DND-41 (cell line): ENCODE measurements at regions not wholly inside any gene's neighbourhood (a gene's known extent, or its start where the extent isn't known, plus 50 kb on each side); places are given as distances from the start of the nearest gene placed in this dataset.

Source experiments
- ATAC-seq: fragments of 200-7000 bp; cut with Tn5 transposase; 3 replicates; pipeline ENCODE4 v1.9.1; 2021; ENCODE audit warnings: low read depth; ENCODE audit not compliant: insufficient read depth
- DNase-seq: peaks from one replicate; pipeline ENCODE4 v3.0.0-alpha.2; 2020
- H2AFZ ChIP-seq: 2 replicates; pipeline ENCODE4 v1.6.0; 2012; ENCODE audit warnings: low read depth, low read length
- H3K27ac ChIP-seq: 2 replicates; pipeline ENCODE4 v1.5.1; 2012; ENCODE audit warnings: low read length, inconsistent platforms
- H3K27me3 ChIP-seq: fragments of 200-600 bp; sonication (generic); 2 replicates; pipeline ENCODE4 v1.6.0; 2012; ENCODE audit warnings: low read length, mild to moderate bottlenecking, inconsistent platforms; ENCODE audit not compliant: insufficient read depth, poor library complexity
- H3K36me3 ChIP-seq: 2 replicates; pipeline ENCODE4 v1.5.1; 2012; ENCODE audit warnings: low read length, inconsistent platforms; ENCODE audit not compliant: insufficient read depth
- H3K4me1 ChIP-seq: 2 replicates; pipeline ENCODE4 v1.5.1; 2012; ENCODE audit warnings: mild to moderate bottlenecking, low read length; ENCODE audit not compliant: insufficient read depth
- H3K4me2 ChIP-seq: 2 replicates; pipeline ENCODE4 v1.6.0; 2012; ENCODE audit warnings: mild to moderate bottlenecking, moderate library complexity, low read length, inconsistent platforms; ENCODE audit not compliant: insufficient read depth
- H3K4me3 ChIP-seq, 2 experiments: fragments of 200-600 bp in 1 of 2; shearing (Covaris generic) in 1 of 2; 2 replicates each; pipeline ENCODE4 v1.5.1; 2012 to 2016; ENCODE audit warnings: inconsistent platforms in 2 of 2, low read length in 2 of 2, mild to moderate bottlenecking in 2 of 2, low read depth in 1 of 2, moderate library complexity in 1 of 2
- H3K79me2 ChIP-seq: 2 replicates; pipeline ENCODE4 v1.6.0; 2012; ENCODE audit warnings: low read length, inconsistent platforms; ENCODE audit not compliant: insufficient read depth
- H3K9ac ChIP-seq: 2 replicates; pipeline ENCODE4 v1.6.0; 2012; ENCODE audit warnings: low read depth, mild to moderate bottlenecking, inconsistent platforms, low read length, moderate library complexity
- H3K9me3 ChIP-seq: 2 replicates; pipeline ENCODE4 v1.5.1; 2012; ENCODE audit warnings: low read length, moderate library complexity, mild to moderate bottlenecking, inconsistent platforms; ENCODE audit not compliant: insufficient read depth, severe bottlenecking
- H4K20me1 ChIP-seq: 2 replicates; pipeline ENCODE4 v1.6.0; 2012; ENCODE audit warnings: low read length; ENCODE audit not compliant: insufficient read depth
- EZH2 ChIP-seq: IDR thresholded peaks from 3 replicates; pipeline ENCODE4 v1.6.1; 2012; ENCODE audit warnings: borderline replicate concordance, low read depth, mild to moderate bottlenecking, moderate library complexity, low read length, inconsistent platforms; ENCODE audit not compliant: severe bottlenecking
- TF ChIP-seq, protein P1 (sequence below): IDR thresholded peaks from 2 replicates; pipeline ENCODE4 v1.5.1; 2012; ENCODE audit warnings: borderline replicate concordance, low read length, moderate library complexity, mild to moderate bottlenecking; ENCODE audit not compliant: poor library complexity, severe bottlenecking; ENCODE audit errors: extremely low read depth

DNA sequence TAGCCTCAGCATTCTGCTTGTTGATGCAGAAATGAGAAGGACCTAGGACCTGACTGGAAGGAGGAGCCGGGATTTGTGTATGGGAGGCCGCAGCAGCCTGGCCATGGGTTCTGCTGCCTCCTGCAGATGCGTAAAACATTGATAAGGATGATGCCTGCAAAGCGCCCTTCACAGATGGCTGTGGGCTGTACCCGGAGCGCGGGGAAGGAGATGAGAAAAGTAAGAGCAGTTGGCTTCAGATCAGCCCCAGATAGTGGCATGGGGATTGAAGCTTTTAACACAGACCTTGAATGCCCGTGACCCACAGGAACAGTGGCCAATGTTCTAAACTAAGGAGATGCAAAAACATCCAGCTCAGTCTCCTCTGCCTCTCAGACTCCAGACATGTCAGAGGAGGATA lies 136.4 kb upstream of the KCNG1 start:
- H3K9ac ChIP-seq = no peak overlapping the region

DNA sequence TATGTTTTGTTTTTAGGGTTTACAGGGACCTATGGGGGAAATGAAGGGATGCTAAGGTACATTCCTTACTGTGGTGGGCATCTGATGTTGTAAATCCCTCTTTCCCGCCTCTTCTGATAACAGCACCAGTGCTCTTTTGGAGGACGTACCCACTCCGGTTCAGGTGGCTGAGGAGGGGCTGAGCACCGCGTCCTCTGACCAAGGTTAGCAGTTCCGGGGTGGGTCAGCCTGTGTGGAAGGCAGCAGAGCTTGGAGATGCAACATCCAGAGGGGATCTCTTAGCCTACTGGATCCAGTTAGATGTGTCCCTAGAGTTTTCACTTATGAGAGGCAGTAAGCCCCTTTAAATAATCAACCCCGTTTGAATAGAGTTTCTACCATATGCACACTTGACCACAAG lies 135.3 kb upstream of the KCNG1 start:
- no peak overlapping the region for H2AFZ ChIP-seq
- no peak for ATAC-seq
- no peaks in the 10 kb centered on the region for H3K9me3 ChIP-seq
- TF ChIP-seq, protein P1, sequence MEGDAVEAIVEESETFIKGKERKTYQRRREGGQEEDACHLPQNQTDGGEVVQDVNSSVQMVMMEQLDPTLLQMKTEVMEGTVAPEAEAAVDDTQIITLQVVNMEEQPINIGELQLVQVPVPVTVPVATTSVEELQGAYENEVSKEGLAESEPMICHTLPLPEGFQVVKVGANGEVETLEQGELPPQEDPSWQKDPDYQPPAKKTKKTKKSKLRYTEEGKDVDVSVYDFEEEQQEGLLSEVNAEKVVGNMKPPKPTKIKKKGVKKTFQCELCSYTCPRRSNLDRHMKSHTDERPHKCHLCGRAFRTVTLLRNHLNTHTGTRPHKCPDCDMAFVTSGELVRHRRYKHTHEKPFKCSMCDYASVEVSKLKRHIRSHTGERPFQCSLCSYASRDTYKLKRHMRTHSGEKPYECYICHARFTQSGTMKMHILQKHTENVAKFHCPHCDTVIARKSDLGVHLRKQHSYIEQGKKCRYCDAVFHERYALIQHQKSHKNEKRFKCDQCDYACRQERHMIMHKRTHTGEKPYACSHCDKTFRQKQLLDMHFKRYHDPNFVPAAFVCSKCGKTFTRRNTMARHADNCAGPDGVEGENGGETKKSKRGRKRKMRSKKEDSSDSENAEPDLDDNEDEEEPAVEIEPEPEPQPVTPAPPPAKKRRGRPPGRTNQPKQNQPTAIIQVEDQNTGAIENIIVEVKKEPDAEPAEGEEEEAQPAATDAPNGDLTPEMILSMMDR = no peak
- no peak for TF ChIP-seq EZH2
- H3K36me3 ChIP-seq = no peaks in the 10 kb centered on the region
- no peak overlapping the region for H3K4me3 ChIP-seq
- H3K27me3 ChIP-seq = peaks cover 39% of the 10 kb centered on the region
- no peaks in the 10 kb centered on the region for H4K20me1 ChIP-seq
- no peaks in the 10 kb centered on the region for H3K4me1 ChIP-seq
- no peak for DNase-seq
- H3K79me2 ChIP-seq = no peaks in the 10 kb centered on the region
- no peak overlapping the region for H3K9ac ChIP-seq
- H3K27ac ChIP-seq = no peak overlapping the region
- H3K4me2 ChIP-seq = no peak overlapping the region

More for the DNA sequence above, 136.4 kb upstream of the KCNG1 start:
- no peaks in the 10 kb centered on the region for H3K79me2 ChIP-seq
- TF ChIP-seq EZH2 = no peak
- TF ChIP-seq, protein P1 = no peak
- ATAC-seq (no peak), DNase-seq (no peak)
- H3K27ac ChIP-seq = no peak overlapping the region
- H3K4me1 ChIP-seq = no peaks in the 10 kb centered on the region
- no peak overlapping the region for H3K4me2 ChIP-seq
- H4K20me1 ChIP-seq = no peaks in the 10 kb centered on the region
- H3K4me3 ChIP-seq = no peak overlapping the region
- H2AFZ ChIP-seq = no peak overlapping the region
- no peaks in the 10 kb centered on the region for H3K9me3 ChIP-seq
- H3K36me3 ChIP-seq = no peaks in the 10 kb centered on the region
- H3K27me3 ChIP-seq = peaks cover 33% of the 10 kb centered on the region

DNA sequence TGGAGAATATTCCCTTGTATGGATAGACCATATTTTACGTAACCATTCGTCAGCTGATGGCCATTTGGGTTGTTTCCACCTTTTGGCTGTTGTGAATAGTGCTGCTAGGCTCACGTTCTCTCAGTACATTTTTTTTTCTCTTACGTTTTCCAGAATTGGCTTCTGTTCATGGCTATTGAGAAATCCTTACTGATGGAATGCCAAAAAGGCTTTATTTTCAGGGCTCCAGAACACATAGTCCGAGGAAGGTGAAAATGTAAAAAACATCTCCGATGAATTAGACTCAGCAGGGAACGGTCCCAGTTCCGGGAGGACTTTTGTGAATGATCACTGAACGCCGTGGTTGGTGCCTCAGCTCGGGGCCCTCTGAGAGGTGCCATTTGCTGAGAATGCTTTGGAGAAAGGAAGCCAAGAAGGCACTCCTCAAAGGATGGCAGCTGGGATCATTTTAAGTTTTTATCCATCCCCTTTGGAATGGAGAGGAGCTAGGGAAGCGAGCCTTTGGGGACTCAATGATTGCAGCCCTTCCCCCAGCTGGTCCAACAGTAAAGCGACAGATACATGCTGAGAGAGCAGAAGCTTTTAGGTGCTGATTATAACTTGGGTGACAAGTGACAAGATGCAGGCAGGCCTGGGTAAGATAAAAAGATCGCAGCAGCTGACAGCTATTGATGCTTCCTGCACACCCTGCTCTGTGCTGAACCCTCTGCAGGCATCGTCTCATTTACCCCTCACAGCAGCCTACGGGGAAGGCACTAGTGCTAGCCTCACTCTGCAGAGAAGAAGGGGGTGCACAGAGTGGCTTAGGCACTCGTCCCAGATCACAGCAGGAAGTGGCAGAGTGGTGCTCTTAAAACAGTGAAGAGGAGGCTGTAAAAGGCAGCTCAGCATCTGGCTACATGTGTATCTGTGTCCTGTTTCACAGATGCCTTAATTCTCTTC lies 133.4 kb upstream of the KCNG1 start:
- TF ChIP-seq, protein P1 = no peak
- TF ChIP-seq EZH2 = no peak
- Histone ChIP-seq H3K4me3 (no peak overlapping the region), H3K27me3 (peaks cover 42% of the 10 kb centered on the region), H2AFZ (no peak overlapping the region), H4K20me1 (no peaks in the 10 kb centered on the region), H3K27ac (no peak overlapping the region), H3K4me2 (no peak overlapping the region), H3K9ac (no peak overlapping the region), H3K9me3 (no peaks in the 10 kb centered on the region), H3K4me1 (no peaks in the 10 kb centered on the region), H3K36me3 (no peaks in the 10 kb centered on the region), H3K79me2 (no peaks in the 10 kb centered on the region)
- no peak for ATAC-seq
- no peak for DNase-seq
